Activated T-cell treated with anti-CD3 and anti-CD28 coated beads for 24 hours (primary cell): ENCODE measurements at regions not wholly inside any gene's neighbourhood (a gene's known extent, or its start where the extent isn't known, plus 50 kb on each side); places are given as distances from the start of the nearest gene placed in this dataset.
A peak's percentile ranks its signal among the peaks of the same experiment; 100 is the strongest.
"Not testable (repeated sequence)": the region's sequence is repeated elsewhere in the genome, so short reads cannot be mapped to it uniquely, and the experiment has no call there.

Source experiments
- DNase-seq: peaks from one replicate; pipeline ENCODE4 v3.0.0-alpha.2; 2020; ENCODE audit warnings: low read depth

GRCh38 chr2:234898534-234899053, 53.2 kb upstream of the SH3BP4 start:
- DNase-seq = no peak

- DNase-seq = not testable (repeated sequence)
Measured at GRCh38 chr2:234888442-234888841, 63.4 kb upstream of the SH3BP4 start.

GRCh38 chr2:234887195-234887594, 64.6 kb upstream of the SH3BP4 start:
- no peak for DNase-seq

- DNase-seq = no peak
Measured at GRCh38 chr2:234885886-234886285, 65.9 kb upstream of the SH3BP4 start.

GRCh38 chr2:234885118-234885517, 66.7 kb upstream of the SH3BP4 start:
- DNase-seq = no peak

GRCh38 chr2:234884591-234884990, 67.2 kb upstream of the SH3BP4 start:
- DNase-seq = no peak

GRCh38 chr2:234881413-234882241, 70.2 kb upstream of the SH3BP4 start:
- peak; percentile 18 for DNase-seq

- no peak for DNase-seq
Measured at GRCh38 chr2:234880551-234881211, 71.1 kb upstream of the SH3BP4 start.

GRCh38 chr2:234879671-234880455, 72.0 kb upstream of the SH3BP4 start:
- DNase-seq = no peak

- DNase-seq = not testable (repeated sequence)
Measured at GRCh38 chr2:234876621-234877020, 75.2 kb upstream of the SH3BP4 start.

- DNase-seq = no peak
Measured at GRCh38 chr2:234874347-234875046, 77.3 kb upstream of the SH3BP4 start.

- DNase-seq = no peak
Measured at GRCh38 chr2:234873828-234874173, 78.0 kb upstream of the SH3BP4 start.

GRCh38 chr2:234873103-234873827, 78.6 kb upstream of the SH3BP4 start:
- no peak for DNase-seq

- DNase-seq = no peak
Measured at GRCh38 chr2:234869969-234870368, 81.8 kb upstream of the SH3BP4 start.

- no peak for DNase-seq
Measured at GRCh38 chr2:234869164-234869563, 82.7 kb upstream of the SH3BP4 start.

- DNase-seq = no peak
Measured at GRCh38 chr2:234867882-234868285, 83.9 kb upstream of the SH3BP4 start.

GRCh38 chr2:234865586-234865985, 86.2 kb upstream of the SH3BP4 start:
- DNase-seq = no peak

GRCh38 chr2:234865040-234865439, 86.8 kb upstream of the SH3BP4 start:
- DNase-seq = no peak

- no peak for DNase-seq
Measured at GRCh38 chr2:234864506-234864905, 87.3 kb upstream of the SH3BP4 start.

GRCh38 chr2:234863043-234863934, 88.5 kb upstream of the SH3BP4 start:
- no peak for DNase-seq
